ENCODE measurements at regions not wholly inside any gene's neighbourhood (a gene's known extent, or its start where the extent isn't known, plus 50 kb on each side); places are given as distances from the start of the nearest gene placed in this dataset.

- TF ChIP-seq CTCF (IDR thresholded peaks at IDR 0.05; ENCODE audit: low read depth, low read length), result no peak
- no peak for DNase-seq (ENCODE audit: low read depth, low spot score)
- in situ Hi-C loops (cut with HindIII; ENCODE audit: low sequenced_read_pairs), result no loop called here
- no peak overlapping the region for H3K4me3 ChIP-seq (ENCODE audit: low read depth, low read length)
Observed at GRCh38 chr2:128384446-128384845, 65.8 kb upstream of the HS6ST1 start.

GRCh38 chr2:128384956-128385355, 66.3 kb upstream of the HS6ST1 start:
- TF ChIP-seq CTCF (IDR thresholded peaks at IDR 0.05; ENCODE audit: low read depth, low read length), result no peak

GRCh38 chr2:128385365-128385764, 66.7 kb upstream of the HS6ST1 start:
- no peak for DNase-seq (ENCODE audit: low read depth, low spot score)
- in situ Hi-C loops (cut with HindIII; ENCODE audit: low sequenced_read_pairs), result no loop called here
- H3K4me3 ChIP-seq (ENCODE audit: low read depth, low read length), result no peak overlapping the region
- no peak for TF ChIP-seq CTCF (IDR thresholded peaks at IDR 0.05; ENCODE audit: low read depth, low read length)

More at GRCh38 chr2:128384956-128385355, 66.3 kb upstream of the HS6ST1 start:
- DNase-seq (ENCODE audit: low read depth, low spot score), result no peak
- in situ Hi-C loops (cut with HindIII; ENCODE audit: low sequenced_read_pairs), result no loop called here
- H3K4me3 ChIP-seq (ENCODE audit: low read depth, low read length), result no peak overlapping the region

- H3K4me3 ChIP-seq (ENCODE audit: low read depth, low read length), result no peak overlapping the region
- in situ Hi-C loops (cut with HindIII; ENCODE audit: low sequenced_read_pairs), result no loop called here
- TF ChIP-seq CTCF (IDR thresholded peaks at IDR 0.05; ENCODE audit: low read depth, low read length), result no peak
- DNase-seq (ENCODE audit: low read depth, low spot score), result no peak
Observed at GRCh38 chr2:128386066-128386465, 67.4 kb upstream of the HS6ST1 start.

GRCh38 chr2:128388499-128388941, 69.9 kb upstream of the HS6ST1 start:
- DNase-seq (ENCODE audit: low read depth, low spot score), result no peak
- no peak overlapping the region for H3K4me3 ChIP-seq (ENCODE audit: low read depth, low read length)
- TF ChIP-seq CTCF (IDR thresholded peaks at IDR 0.05; ENCODE audit: low read depth, low read length), result no peak
- in situ Hi-C loops (cut with HindIII; ENCODE audit: low sequenced_read_pairs), result no loop called here

GRCh38 chr2:128389388-128390086, 70.9 kb upstream of the HS6ST1 start:
- H3K4me3 ChIP-seq (ENCODE audit: low read depth, low read length), result no peak overlapping the region
- TF ChIP-seq CTCF (IDR thresholded peaks at IDR 0.05; ENCODE audit: low read depth, low read length), result no peak
- in situ Hi-C loops (cut with HindIII; ENCODE audit: low sequenced_read_pairs), result no loop called here
- no peak for DNase-seq (ENCODE audit: low read depth, low spot score)
